IMR-90 (cell line): ENCODE measurements at regions not wholly inside any gene's neighbourhood (a gene's known extent, or its start where the extent isn't known, plus 50 kb on each side); places are given as distances from the start of the nearest gene placed in this dataset.

Source experiments
- ATAC-seq: fragments of 200-7000 bp; cut with Tn5 transposase; 2 replicates; pipeline ENCODE4 v1.9.1; 2020; ENCODE audit warnings: low read depth, mild to moderate bottlenecking, moderate library complexity
- BruUV-seq: library from RNA; stranded (reverse); fragments of 400-500 nt; replicated peaks from 2 replicates; lab custom pipeline; 2021; lab: Mats Ljungman, UMichigan
- CTCF ChIA-PET: fragments of 300-600 bp; formaldehyde crosslinking; extraction: SDS; loops from one replicate; lab custom pipeline; 2021; ENCODE audit warnings: antibody characterized with exemption; lab: Yijun Ruan, JAX
- POLR2A ChIA-PET: fragments of 300-600 bp; sonication (Branson Sonifier 250); formaldehyde crosslinking; loops from one replicate; lab custom pipeline; 2022; ENCODE audit warnings: antibody characterized with exemption; ENCODE audit not compliant: unreplicated experiment; lab: Charles Lee
- DNase-seq: peaks from one replicate; pipeline ENCODE4 v3.0.0; 2013
- H2AFZ ChIP-seq: replicated peaks from 2 replicates; pipeline ENCODE3; 2013; ENCODE audit warnings: low read length, mild to moderate bottlenecking; ENCODE audit not compliant: poor library complexity
- H2AK5ac ChIP-seq: 2 replicates; pipeline ENCODE4 v1.6.1; 2013; ENCODE audit warnings: low read depth, low read length, inconsistent platforms
- H2AK9ac ChIP-seq: replicated peaks from 2 replicates; pipeline ENCODE3; 2013; ENCODE audit warnings: mild to moderate bottlenecking, low read depth, low read length, moderate library complexity; ENCODE audit not compliant: poor library complexity
- H2BK120ac ChIP-seq: 2 replicates; pipeline ENCODE4 v1.6.1; 2013; ENCODE audit warnings: low read depth, low read length, inconsistent platforms
- H2BK15ac ChIP-seq: 3 replicates; pipeline ENCODE4 v1.6.1; 2013; ENCODE audit warnings: low read depth, low read length, inconsistent platforms
- H2BK20ac ChIP-seq: 2 replicates; pipeline ENCODE4 v1.6.1; 2013; ENCODE audit warnings: low read depth, mild to moderate bottlenecking, inconsistent platforms, low read length, moderate library complexity
- H2BK5ac ChIP-seq: 2 replicates; pipeline ENCODE4 v1.6.1; 2013; ENCODE audit warnings: mild to moderate bottlenecking, low read depth, low read length, inconsistent platforms; ENCODE audit not compliant: poor library complexity, severe bottlenecking
- H3K14ac ChIP-seq: replicated peaks from 2 replicates; pipeline ENCODE4 v1.6.1; 2013; ENCODE audit warnings: low read depth, low read length, inconsistent platforms
- H3K18ac ChIP-seq: 2 replicates; pipeline ENCODE4 v1.6.1; 2013; ENCODE audit warnings: low read depth, low read length, control low read depth
- H3K23ac ChIP-seq: 2 replicates; pipeline ENCODE4 v1.6.1; 2013; ENCODE audit warnings: low read depth, low read length, inconsistent platforms
- H3K27ac ChIP-seq: 2 replicates; pipeline ENCODE4 v1.5.1; 2013; ENCODE audit warnings: mild to moderate bottlenecking, control low read depth, low read length; ENCODE audit not compliant: insufficient read depth
- H3K27me3 ChIP-seq: 2 replicates; pipeline ENCODE4 v1.6.1; 2013; ENCODE audit warnings: low read length; ENCODE audit not compliant: control insufficient read depth, insufficient read depth
- H3K36me3 ChIP-seq: 2 replicates; pipeline ENCODE4 v1.6.1; 2013; ENCODE audit warnings: low read length, mixed read lengths; ENCODE audit not compliant: control insufficient read depth, insufficient read depth
- H3K4ac ChIP-seq: 2 replicates; pipeline ENCODE4 v1.6.1; 2013; ENCODE audit warnings: low read depth, low read length, inconsistent platforms
- H3K4me1 ChIP-seq: 2 replicates; pipeline ENCODE4 v1.6.1; 2013; ENCODE audit warnings: low read length, mixed read lengths; ENCODE audit not compliant: control insufficient read depth, insufficient read depth
- H3K4me2 ChIP-seq: 2 replicates; pipeline ENCODE4 v1.6.1; 2013; ENCODE audit warnings: low read depth, mild to moderate bottlenecking, control low read depth, low read length, moderate library complexity
- H3K4me3 ChIP-seq: 2 replicates; pipeline ENCODE4 v1.5.1; 2013; ENCODE audit warnings: low read depth, mild to moderate bottlenecking, control low read depth, low read length, moderate library complexity; ENCODE audit not compliant: insufficient read depth
- H3K56ac ChIP-seq: 2 replicates; pipeline ENCODE4 v1.6.1; 2013; ENCODE audit warnings: low read length, inconsistent platforms; ENCODE audit not compliant: insufficient read depth; ENCODE audit errors: extremely low read depth
- H3K79me1 ChIP-seq, 2 experiments: 2 replicates each; pipeline ENCODE4 v1.6.1; 2013; ENCODE audit warnings: low read length in 2 of 2, inconsistent platforms in 1 of 2, low read depth in 1 of 2
- H3K9ac ChIP-seq: 2 replicates; pipeline ENCODE4 v1.6.1; 2013; ENCODE audit warnings: low read depth, low read length, control low read depth
- H3K9me1 ChIP-seq: 2 replicates; pipeline ENCODE4 v1.6.1; 2013; ENCODE audit warnings: low read length, inconsistent platforms; ENCODE audit not compliant: insufficient read depth
- H3K9me3 ChIP-seq: 2 replicates; pipeline ENCODE4 v1.6.1; 2013; ENCODE audit warnings: low read length; ENCODE audit not compliant: control insufficient read depth, insufficient read depth
- H4K20me1 ChIP-seq: 2 replicates; pipeline ENCODE4 v1.6.1; 2013; ENCODE audit warnings: low read length, inconsistent platforms; ENCODE audit not compliant: insufficient read depth
- H4K5ac ChIP-seq: 2 replicates; pipeline ENCODE4 v1.6.1; 2013; ENCODE audit warnings: mild to moderate bottlenecking, low read depth, low read length, control low read depth
- H4K8ac ChIP-seq, 2 experiments: 2 replicates each; pipeline ENCODE4 v1.6.1; 2013; ENCODE audit warnings: low read depth in 2 of 2, low read length in 2 of 2, control low read depth in 1 of 2, inconsistent platforms in 1 of 2
- H4K91ac ChIP-seq: 2 replicates; pipeline ENCODE4 v1.6.1; 2013; ENCODE audit warnings: low read depth, low read length, inconsistent platforms; ENCODE audit not compliant: insufficient read depth
- BHLHE40 ChIP-seq: fragments of 150-350 bp; IDR thresholded peaks from 2 replicates; pipeline ENCODE4 v1.6.1; 2016; ENCODE audit warnings: mild to moderate bottlenecking, low read depth, low read length
- CEBPB ChIP-seq: IDR thresholded peaks from 2 replicates; pipeline ENCODE4 v1.6.1; 2012; ENCODE audit warnings: low read depth, low read length, improper control_type of control experiment
- CHD1 ChIP-seq: IDR thresholded peaks from 2 replicates; pipeline ENCODE4 v1.6.1; 2012; ENCODE audit warnings: low read depth, low read length, improper control_type of control experiment
- FOS ChIP-seq: fragments of 150-350 bp; IDR thresholded peaks from 2 replicates; pipeline ENCODE4 v1.6.1; 2016; ENCODE audit warnings: low read depth, low read length
- MAFK ChIP-seq: IDR thresholded peaks from 2 replicates; pipeline ENCODE4 v1.6.1; 2012; ENCODE audit warnings: low read depth, low read length, improper control_type of control experiment
- MAZ ChIP-seq: IDR thresholded peaks from 2 replicates; pipeline ENCODE4 v1.6.1; 2012; ENCODE audit warnings: low read depth, mild to moderate bottlenecking, low read length, improper control_type of control experiment, moderate library complexity, borderline replicate concordance
- MXI1 ChIP-seq: IDR thresholded peaks from 2 replicates; pipeline ENCODE4 v1.6.1; 2012; ENCODE audit warnings: low read depth, mild to moderate bottlenecking, low read length, moderate library complexity, borderline replicate concordance
- NFE2L2 ChIP-seq: fragments of 150-350 bp; IDR thresholded peaks from 2 replicates; pipeline ENCODE4 v1.6.1; 2016; ENCODE audit warnings: low read depth, mild to moderate bottlenecking, low read length
- POLR2A ChIP-seq: IDR thresholded peaks from 2 replicates; pipeline ENCODE4 v1.6.1; 2012; ENCODE audit warnings: mild to moderate bottlenecking, low read depth, low read length
- RAD21 ChIP-seq: IDR thresholded peaks from 2 replicates; pipeline ENCODE4 v1.6.1; 2012; ENCODE audit warnings: low read length, improper control_type of control experiment
- RCOR1 ChIP-seq: IDR thresholded peaks from 2 replicates; pipeline ENCODE4 v1.6.1; 2012; ENCODE audit warnings: mild to moderate bottlenecking, low read length, improper control_type of control experiment; ENCODE audit not compliant: insufficient replicate concordance
- RFX5 ChIP-seq: IDR thresholded peaks from 2 replicates; pipeline ENCODE4 v1.8.0; 2012; ENCODE audit warnings: low read depth, mild to moderate bottlenecking, low read length, moderate library complexity
- SMC3 ChIP-seq: fragments of 150-350 bp; IDR thresholded peaks from 2 replicates; pipeline ENCODE4 v1.6.1; 2016; ENCODE audit warnings: low read depth, mild to moderate bottlenecking, antibody characterized with exemption, low read length, moderate library complexity
- USF2 ChIP-seq: fragments of 150-350 bp; IDR thresholded peaks from 2 replicates; pipeline ENCODE4 v1.6.1; 2017; ENCODE audit warnings: mild to moderate bottlenecking, antibody characterized with exemption, low read length, low read depth
- WGBS, 2 experiments: methylation state at CpG; one replicate each; pipeline versions ENCODE4 v1.1.5 to v1.1.7; 2013; ENCODE audit warnings: missing lambda C conversion rate in 2 of 2; ENCODE audit not compliant: insufficient read length in 1 of 2; ENCODE audit errors: extremely low coverage in 2 of 2; 5-methylcytosine and 5-hydroxymethylcytosine counted together
- dilution Hi-C: fragments of 300-500 bp; cut with HindIII; formaldehyde crosslinking; loops from one replicate; pipeline ENCODE4 v1.14.3; 2018; ENCODE audit warnings: low sequenced_read_pairs; ENCODE audit not compliant: unreplicated experiment
- in situ Hi-C: fragments of 300-500 bp; cut with MboI; formaldehyde crosslinking; loops from 3 replicates; pipeline ENCODE4 v1.14.3; 2019; ENCODE audit warnings: low sequenced_read_pairs, inconsistent platforms, mixed read lengths
- intact Hi-C: fragments of 100-400 bp; cut with micrococcal nuclease; formaldehyde crosslinking; loops from 2 replicates; pipeline ENCODE4 v1.10.0; 2022
- TF ChIP-seq, protein P1 (sequence below): conservative IDR thresholded peaks from 2 replicates; pipeline ENCODE4 v1.5.1; 2012; ENCODE audit warnings: mild to moderate bottlenecking, low read depth, low read length, improper control_type of control experiment
- TF ChIP-seq, protein P2 (sequence below): fragments of 150-350 bp; IDR thresholded peaks from 2 replicates; pipeline ENCODE4 v1.6.1; 2016; ENCODE audit warnings: low read depth, mild to moderate bottlenecking, low read length, moderate library complexity, borderline replicate concordance

DNA sequence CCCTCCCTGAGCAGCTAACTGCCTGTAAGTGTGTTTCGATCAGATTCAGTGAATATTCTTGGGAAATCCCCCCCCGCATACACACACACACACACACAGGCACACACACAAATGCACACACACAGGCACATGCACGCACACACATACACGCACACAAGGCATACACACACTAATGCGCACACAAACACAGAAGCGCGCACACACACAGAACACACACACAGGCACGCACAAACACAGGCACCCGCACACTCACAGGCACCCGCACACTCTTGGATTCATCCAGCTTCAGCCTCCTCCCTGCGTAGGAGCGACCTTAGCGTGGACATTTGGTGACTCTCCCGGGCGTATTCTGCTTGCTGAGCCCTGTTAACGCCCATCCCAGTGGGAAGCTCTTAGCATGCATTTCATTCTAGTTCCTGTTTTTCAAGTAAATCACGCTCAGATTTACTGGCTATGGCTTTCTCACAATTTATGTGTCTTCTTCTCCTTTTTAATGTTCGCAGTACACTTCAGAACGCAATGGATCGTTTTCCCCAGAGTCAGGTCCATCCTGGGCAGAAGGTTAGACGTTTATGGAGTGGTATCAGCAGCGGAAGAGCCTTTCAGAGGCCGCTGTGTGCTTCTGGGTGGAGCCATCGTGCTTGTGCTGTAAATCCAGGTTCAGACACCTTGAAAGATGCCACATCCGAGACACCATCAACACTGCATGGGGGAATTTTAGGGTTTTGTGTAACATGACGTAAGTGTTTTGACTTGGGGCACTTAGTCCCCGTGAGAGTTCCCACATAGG is 656.6 kb downstream of the GALR1 start:
- CTCF ChIA-PET = no interaction called here
- TF ChIP-seq RCOR1 (no peak), USF2 (no peak), MAFK (no peak), CHD1 (no peak), NFE2L2 (no peak), RFX5 (no peak), MXI1 (no peak), FOS (no peak), SMC3 (no peak), POLR2A (no peak), RAD21 (no peak), CEBPB (no peak), MAZ (no peak), BHLHE40 (no peak)
- TF ChIP-seq, protein P1, sequence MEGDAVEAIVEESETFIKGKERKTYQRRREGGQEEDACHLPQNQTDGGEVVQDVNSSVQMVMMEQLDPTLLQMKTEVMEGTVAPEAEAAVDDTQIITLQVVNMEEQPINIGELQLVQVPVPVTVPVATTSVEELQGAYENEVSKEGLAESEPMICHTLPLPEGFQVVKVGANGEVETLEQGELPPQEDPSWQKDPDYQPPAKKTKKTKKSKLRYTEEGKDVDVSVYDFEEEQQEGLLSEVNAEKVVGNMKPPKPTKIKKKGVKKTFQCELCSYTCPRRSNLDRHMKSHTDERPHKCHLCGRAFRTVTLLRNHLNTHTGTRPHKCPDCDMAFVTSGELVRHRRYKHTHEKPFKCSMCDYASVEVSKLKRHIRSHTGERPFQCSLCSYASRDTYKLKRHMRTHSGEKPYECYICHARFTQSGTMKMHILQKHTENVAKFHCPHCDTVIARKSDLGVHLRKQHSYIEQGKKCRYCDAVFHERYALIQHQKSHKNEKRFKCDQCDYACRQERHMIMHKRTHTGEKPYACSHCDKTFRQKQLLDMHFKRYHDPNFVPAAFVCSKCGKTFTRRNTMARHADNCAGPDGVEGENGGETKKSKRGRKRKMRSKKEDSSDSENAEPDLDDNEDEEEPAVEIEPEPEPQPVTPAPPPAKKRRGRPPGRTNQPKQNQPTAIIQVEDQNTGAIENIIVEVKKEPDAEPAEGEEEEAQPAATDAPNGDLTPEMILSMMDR = no peak
- TF ChIP-seq, protein P2, sequence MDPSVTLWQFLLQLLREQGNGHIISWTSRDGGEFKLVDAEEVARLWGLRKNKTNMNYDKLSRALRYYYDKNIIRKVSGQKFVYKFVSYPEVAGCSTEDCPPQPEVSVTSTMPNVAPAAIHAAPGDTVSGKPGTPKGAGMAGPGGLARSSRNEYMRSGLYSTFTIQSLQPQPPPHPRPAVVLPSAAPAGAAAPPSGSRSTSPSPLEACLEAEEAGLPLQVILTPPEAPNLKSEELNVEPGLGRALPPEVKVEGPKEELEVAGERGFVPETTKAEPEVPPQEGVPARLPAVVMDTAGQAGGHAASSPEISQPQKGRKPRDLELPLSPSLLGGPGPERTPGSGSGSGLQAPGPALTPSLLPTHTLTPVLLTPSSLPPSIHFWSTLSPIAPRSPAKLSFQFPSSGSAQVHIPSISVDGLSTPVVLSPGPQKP = no peak
- in situ Hi-C loops = no loop called here

More for the DNA sequence above, 656.6 kb downstream of the GALR1 start:
- Histone ChIP-seq H3K18ac (no peak overlapping the region), H3K9me3 (peaks cover 27% of the 10 kb centered on the region), H3K36me3 (no peaks in the 10 kb centered on the region), H4K20me1 (no peaks in the 10 kb centered on the region), H3K27me3 (no peaks in the 10 kb centered on the region), H2BK15ac (no peak overlapping the region), H3K4me2 (no peak overlapping the region), H2AK9ac (no peak overlapping the region), H3K14ac (no peak overlapping the region), H3K79me1 (no peaks in the 10 kb centered on the region), H2AFZ (no peak overlapping the region), H4K8ac (no peak overlapping the region), H2BK20ac (no peak overlapping the region), H3K23ac (no peak overlapping the region), H4K5ac (no peak overlapping the region), H3K4me1 (no peaks in the 10 kb centered on the region), H4K91ac (no peak overlapping the region), H3K4ac (no peak overlapping the region), H2BK5ac (no peak overlapping the region), H3K4me3 (no peak overlapping the region), H3K9ac (no peak overlapping the region), H3K56ac (no peak overlapping the region), H3K9me1 (no peaks in the 10 kb centered on the region), H3K27ac (no peak overlapping the region), H2AK5ac (no peak overlapping the region), H2BK120ac (no peak overlapping the region)
- dilution Hi-C loops = no loop called here
- intact Hi-C loops = no loop called here
- POLR2A ChIA-PET = no interaction called here
- 95% methylated on average over 7 of the region's 27 CpGs; no CpG with 5 or more reads in 1 of the 2 experiments for WGBS, 2 experiments
- BruUV-seq = no TSS peak
- no peak for ATAC-seq
- DNase-seq = no peak
